Spleen (tissue), 7 donors: ENCODE measurements at regions not wholly inside any gene's neighbourhood (a gene's known extent, or its start where the extent isn't known, plus 50 kb on each side); places are given as distances from the start of the nearest gene placed in this dataset.

Source experiments
- CTCF ChIP-seq, 11 experiments: fragments of 200-600 bp in 7 of 11; fragments of 450-650 bp in 4 of 11; sonication (generic) in 4 of 11; IDR thresholded peaks in 8 of 11; conservative IDR thresholded peaks in 3 of 11; 1 replicate in 7 of 11; 2 replicates in 4 of 11; pipeline versions ENCODE4 v1.4.0 to v1.8.0; 2016 to 2021; ENCODE audit warnings: antibody characterized with exemption in 11 of 11, inconsistent platforms in 4 of 11, mild to moderate bottlenecking in 1 of 11
- POLR2AphosphoS5 ChIP-seq, 3 donors: sonication (generic); formaldehyde crosslinking; IDR thresholded peaks; one replicate each; pipeline ENCODE4 v1.5.1; 2017; ENCODE audit warnings: antibody characterized with exemption in 3 of 3
- donor health status: DM: no; HTN: no; CAD: no; lungs with moderate emphysema.
- donor health status: DM: no; HTN: no; CAD: no.
- donor health status: DM: no; HTN: no; CAD: no.

DNA sequence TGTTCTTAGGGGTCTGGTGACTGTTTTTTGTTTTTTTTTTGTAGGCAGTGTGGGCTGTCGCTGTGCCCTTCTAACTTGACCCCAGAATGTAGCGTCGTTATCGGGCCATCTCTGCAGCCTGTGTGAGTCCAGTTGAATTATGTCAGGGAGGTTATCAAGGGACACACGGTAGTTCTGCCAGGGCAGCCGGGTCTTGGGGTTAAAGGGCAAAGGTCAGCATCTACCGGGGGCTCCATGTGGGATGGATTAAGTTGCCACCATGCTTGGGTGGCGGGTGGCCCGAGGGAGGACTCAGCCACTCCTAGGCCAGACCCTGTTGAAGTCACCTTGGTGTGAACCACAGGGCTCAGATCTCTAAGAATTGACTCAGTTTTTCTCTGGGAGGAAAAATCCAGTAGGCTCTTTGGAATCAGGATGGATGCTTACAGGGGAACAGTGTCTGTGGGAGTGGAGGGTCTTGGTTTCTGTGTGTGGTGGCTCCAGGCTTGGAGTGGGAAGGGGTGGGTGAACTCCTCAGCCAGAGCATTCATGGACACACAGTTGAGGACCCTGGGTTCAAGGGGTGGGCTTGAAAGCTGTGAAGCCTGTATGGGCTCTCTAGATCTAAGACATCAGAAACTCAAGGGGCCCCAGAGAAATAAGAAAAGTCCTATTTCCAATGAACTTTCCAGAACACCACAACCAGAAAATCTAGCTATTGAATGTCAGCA lies 191.7 kb downstream of the IRF8 start:
- TF ChIP-seq CTCF (IDR thresholded peaks at IDR 0.05 in 8 of 11, conservative IDR thresholded peaks at IDR 0.05 in 3 of 11) (no peak), POLR2AphosphoS5 (IDR thresholded peaks at IDR 0.05) (no peak)
